ENCODE measurements at regions not wholly inside any gene's neighbourhood (a gene's known extent, or its start where the extent isn't known, plus 50 kb on each side); places are given as distances from the start of the nearest gene placed in this dataset.

DNA sequence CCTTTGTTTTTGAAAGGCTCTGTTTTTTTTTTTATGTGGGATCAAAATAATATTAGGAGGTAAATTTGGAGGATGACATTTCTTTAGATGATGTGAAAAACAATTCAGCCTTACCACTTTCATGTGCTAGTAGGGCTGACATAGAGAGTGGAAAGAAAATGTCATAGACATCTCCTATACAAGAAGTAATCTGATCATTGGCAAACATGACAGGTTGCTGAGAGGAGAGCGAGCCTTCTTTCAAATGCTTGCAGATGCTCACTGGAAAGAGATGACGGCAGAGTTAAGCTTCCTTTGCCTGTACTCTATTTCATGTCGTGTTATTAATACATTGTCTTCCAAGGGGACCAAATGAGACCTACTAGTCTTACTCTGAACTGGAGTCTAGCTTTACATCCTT lies 160.1 kb upstream of the DAP start:
- no peak for DNase-seq (ENCODE audit: low read depth in 1 of 2, low spot score in 1 of 2)
- no peak for TF ChIP-seq JUND (IDR thresholded peaks at IDR 0.05; ENCODE audit: low read depth)
- in situ Hi-C loops (cut with HindIII; ENCODE audit: low pct_unique_long_range_greater_than_20kb, low sequenced_read_pairs): no loop called here

DNA sequence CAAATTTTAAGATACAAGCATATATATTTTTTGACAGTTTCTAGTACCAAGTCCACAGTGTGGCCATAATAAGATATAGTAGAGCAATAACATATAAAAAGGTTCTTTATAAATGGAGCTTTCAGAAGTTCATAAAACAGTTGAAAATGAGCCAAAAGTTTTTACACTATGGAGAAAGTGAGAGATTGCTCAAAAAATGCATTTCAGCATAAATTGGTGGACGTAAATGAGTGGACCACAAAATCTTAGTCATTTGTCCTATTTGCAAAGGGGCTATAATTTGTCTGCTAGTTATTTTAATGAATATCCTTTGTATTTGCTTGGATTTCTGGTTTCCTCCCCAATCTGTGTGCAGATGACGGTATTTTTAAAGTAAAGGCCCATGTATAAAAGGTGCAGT lies 159.4 kb upstream of the DAP start:
- DNase-seq (ENCODE audit: low read depth in 1 of 2, low spot score in 1 of 2): no peak
- in situ Hi-C loops (cut with HindIII; ENCODE audit: low pct_unique_long_range_greater_than_20kb, low sequenced_read_pairs): no loop called here
- no peak for TF ChIP-seq JUND (IDR thresholded peaks at IDR 0.05; ENCODE audit: low read depth)

DNA sequence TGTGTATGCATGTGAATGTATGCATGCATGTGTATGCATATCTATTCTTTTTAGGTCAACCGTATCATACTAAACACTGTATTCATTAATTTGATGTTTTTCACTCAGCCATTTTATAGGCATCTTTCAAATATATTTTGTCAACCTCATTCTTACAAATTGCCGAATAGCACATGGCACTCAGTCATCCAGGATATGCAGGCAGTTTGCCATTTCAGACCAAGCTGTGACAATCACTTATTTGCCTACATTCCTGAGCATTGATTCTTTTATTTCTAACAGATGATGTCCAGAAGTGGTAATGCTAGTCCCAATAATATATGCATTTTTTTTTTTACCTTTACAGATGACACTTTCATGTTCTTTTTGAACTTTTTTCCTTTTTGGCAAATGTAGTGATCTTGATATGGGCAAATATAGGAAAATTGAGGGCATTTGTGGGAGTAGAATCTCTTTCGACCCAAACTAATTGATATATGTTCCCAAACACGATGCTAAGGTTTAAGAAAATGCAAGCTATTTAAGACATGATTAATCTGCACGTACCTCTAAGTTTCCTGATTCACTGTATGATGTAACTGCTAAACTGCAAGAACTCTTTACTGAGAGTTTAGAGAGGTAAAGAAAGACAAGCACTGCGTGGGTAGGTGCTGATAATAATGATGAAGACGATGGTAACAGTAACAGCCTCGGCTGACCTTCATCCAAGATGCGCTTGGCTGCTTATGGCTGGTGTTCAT lies 153.9 kb upstream of the DAP start:
- no peak for TF ChIP-seq JUND (IDR thresholded peaks at IDR 0.05; ENCODE audit: low read depth)
- DNase-seq (ENCODE audit: low read depth in 1 of 2, low spot score in 1 of 2): no peak
- in situ Hi-C loops (cut with HindIII; ENCODE audit: low pct_unique_long_range_greater_than_20kb, low sequenced_read_pairs): no loop called here

DNA sequence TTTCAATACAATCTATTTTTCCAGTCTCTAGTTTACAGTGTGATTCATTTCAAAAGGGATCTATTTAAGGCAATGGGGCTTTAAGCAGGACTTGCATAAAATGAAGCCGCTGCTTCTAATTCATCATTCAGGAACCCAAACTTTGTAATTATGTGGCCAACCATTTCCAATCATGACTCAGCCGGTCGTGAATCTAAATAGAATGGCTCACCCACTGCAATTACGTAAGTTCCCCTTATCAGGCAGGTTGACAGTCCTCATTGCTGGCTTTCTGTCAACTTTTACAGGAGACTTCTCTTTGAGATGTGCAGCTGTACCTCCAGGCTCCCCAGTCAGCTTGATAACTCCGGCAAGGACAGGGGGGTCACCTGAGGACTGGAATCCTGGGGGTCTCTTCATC lies 152.8 kb upstream of the DAP start:
- no peak for TF ChIP-seq JUND (IDR thresholded peaks at IDR 0.05; ENCODE audit: low read depth)
- in situ Hi-C loops (cut with HindIII; ENCODE audit: low pct_unique_long_range_greater_than_20kb, low sequenced_read_pairs): no loop called here
- DNase-seq (ENCODE audit: low read depth in 1 of 2, low spot score in 1 of 2): no peak

DNA sequence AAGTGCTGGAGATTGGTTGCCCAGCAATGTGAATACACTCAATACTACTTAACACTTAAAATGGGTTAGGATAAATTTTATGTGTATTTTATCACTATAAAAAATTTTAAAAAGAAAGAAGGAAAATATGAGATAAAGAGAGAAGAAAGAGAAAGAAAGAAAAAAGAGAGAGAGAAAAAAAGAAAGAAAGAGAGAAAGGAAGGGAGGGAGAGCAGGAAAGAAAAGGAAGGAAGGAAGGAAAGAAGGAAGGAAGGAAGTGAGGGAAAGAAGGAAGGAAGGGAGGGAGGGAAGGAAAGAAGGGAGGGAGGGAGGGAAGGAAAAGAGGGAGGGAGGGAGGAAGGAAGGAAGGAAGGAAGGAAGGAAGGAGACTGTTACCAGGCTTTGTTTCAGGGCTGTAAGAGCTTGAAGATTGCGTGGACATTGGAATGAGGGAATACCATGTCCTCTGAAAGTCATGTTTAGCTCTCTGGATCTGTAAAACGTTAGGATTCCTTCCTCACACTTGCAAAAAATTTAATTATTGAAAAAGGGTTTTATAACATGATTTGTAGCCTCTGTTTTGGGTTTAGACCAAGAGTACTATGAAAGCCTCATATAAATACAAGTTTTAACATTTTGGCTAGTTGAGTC lies 152.3 kb upstream of the DAP start:
- no peak for DNase-seq (ENCODE audit: low read depth in 1 of 2, low spot score in 1 of 2)
- no peak for TF ChIP-seq JUND (IDR thresholded peaks at IDR 0.05; ENCODE audit: low read depth)
- in situ Hi-C loops (cut with HindIII; ENCODE audit: low pct_unique_long_range_greater_than_20kb, low sequenced_read_pairs): no loop called here

DNA sequence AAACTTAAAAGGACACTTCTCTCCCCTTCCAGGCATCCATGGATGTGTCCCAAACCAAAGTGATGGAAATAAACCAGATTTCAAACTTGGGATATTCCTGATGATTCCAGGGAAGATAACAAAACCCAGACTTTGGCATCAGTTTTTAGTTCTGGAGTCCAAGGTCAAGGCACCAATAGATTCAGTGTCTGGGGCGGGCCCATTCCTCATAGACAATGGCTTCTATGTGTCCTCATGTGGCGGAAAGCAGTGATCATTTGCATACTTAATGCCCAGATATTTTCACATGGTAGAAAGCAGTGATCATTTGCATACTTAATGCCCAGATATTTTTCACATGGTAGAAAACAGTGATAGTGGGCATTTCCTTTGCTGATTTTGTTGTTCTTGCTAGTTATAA lies 151.4 kb upstream of the DAP start:
- in situ Hi-C loops (cut with HindIII; ENCODE audit: low pct_unique_long_range_greater_than_20kb, low sequenced_read_pairs): no loop called here
- DNase-seq (ENCODE audit: low read depth in 1 of 2, low spot score in 1 of 2): no peak

DNA sequence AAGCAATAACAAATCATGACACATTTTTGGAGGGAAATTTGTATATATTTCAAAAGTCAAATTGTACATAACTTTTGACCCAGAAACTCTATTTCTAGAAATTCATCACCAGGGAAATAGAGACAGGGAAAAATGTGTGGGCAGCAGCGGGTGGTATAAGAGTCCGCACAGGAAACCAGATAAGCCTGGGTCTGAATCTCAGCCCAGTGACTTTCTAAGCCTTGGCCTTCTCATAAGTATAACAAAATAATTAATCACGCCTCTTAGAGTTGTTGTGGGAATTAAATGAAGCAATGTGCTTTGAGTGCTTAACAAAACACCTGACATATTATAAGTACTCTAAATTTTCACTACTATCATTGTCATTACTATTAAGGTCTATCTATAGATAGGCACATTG lies 149.2 kb upstream of the DAP start:
- TF ChIP-seq JUND (IDR thresholded peaks at IDR 0.05; ENCODE audit: low read depth): no peak
- DNase-seq (ENCODE audit: low read depth in 1 of 2, low spot score in 1 of 2): no peak

More for the DNA sequence above, 151.4 kb upstream of the DAP start:
- no peak for TF ChIP-seq JUND (IDR thresholded peaks at IDR 0.05; ENCODE audit: low read depth)

DNA sequence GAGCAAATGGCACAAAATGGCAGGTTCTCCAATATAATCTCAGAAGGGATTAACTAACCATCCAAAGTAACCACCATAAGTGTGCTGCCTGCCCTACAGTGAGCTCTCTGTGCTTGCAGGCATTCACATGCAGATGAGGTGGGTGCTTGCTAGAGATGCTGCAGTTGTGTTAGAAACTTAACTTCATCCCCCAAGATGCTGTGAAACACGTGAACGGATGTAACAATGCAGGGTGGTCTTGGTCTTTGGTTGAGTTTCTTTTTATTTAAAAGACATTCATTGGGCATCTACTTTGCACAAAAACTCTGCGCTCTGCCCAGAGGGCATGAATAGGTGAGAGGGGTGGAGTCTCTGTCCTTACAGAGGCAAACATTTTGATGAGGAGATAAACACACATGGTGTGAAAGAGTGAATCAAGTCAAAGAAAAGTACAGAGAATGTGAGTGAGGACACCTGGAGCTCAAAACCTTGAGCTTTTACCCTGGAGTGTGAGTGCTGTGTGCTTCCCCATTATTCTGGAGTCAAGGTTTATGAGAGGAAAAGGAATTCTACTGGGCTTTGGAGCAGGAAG lies 143.9 kb upstream of the DAP start:
- in situ Hi-C loops (cut with HindIII; ENCODE audit: low pct_unique_long_range_greater_than_20kb, low sequenced_read_pairs): no loop called here
- no peak for TF ChIP-seq JUND (IDR thresholded peaks at IDR 0.05; ENCODE audit: low read depth)
- no peak for DNase-seq (ENCODE audit: low read depth in 1 of 2, low spot score in 1 of 2)

More for the DNA sequence above, 149.2 kb upstream of the DAP start:
- in situ Hi-C loops (cut with HindIII; ENCODE audit: low pct_unique_long_range_greater_than_20kb, low sequenced_read_pairs): no loop called here

DNA sequence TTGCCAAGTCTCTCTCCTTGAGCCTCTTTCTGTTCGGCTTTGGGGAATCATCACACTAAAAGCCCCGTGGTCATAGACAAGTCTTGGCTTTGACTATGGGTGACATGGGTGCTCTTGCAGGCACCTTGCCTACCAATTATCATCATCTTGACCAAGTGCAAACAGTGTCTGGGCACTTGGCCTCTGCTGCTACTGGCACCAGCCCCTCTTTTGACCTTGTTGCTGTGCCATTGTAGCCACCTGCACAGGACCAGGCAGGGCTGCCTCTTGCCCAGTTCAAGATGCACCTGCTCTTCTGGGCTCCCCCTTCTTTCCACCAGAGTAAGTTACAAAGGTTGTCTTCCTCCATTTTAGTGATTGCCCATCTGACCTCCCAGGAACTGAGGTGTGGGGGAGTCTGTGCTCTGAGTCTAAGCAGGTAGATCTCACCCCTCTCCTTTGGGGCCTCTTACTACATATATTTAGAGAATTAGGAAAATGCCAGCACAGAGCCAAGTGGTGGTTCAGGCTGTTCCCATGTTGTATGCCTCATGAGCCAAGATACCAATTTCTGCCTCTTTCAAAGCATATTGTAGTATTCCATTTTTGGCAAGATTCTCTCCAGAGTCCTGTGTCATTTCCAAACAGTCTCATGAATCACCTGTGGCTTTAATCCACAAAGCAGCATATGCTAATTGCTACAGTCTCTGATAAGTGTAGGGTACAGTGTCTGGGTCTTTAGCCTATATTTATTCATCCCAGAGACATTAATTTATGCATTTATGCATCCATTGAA lies 142.9 kb upstream of the DAP start:
- TF ChIP-seq JUND (IDR thresholded peaks at IDR 0.05; ENCODE audit: low read depth): no peak
- DNase-seq (ENCODE audit: low read depth in 1 of 2, low spot score in 1 of 2): no peak
- in situ Hi-C loops (cut with HindIII; ENCODE audit: low pct_unique_long_range_greater_than_20kb, low sequenced_read_pairs): no loop called here

DNA sequence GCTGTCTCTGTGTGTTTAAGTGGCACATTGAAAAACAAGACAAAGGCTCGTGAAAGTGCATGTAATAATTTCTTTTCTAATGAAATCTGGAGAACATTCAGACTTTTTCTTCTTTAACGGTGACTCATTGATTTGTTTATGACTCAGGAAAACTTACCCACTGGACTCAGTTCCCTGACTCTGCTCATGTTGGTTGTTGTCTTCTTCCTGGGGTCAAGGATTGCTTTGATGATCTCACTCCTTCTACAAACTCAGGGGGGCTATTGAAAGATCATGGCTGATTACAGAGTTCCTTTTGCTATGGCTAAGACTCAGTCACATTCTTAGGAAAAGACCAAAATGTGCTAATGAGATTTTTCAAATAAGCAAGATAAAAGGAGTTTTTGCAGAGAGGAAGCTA lies 141.1 kb upstream of the DAP start:
- no peak for TF ChIP-seq JUND (IDR thresholded peaks at IDR 0.05; ENCODE audit: low read depth)
- in situ Hi-C loops (cut with HindIII; ENCODE audit: low pct_unique_long_range_greater_than_20kb, low sequenced_read_pairs): no loop called here
- no peak for DNase-seq (ENCODE audit: low read depth in 1 of 2, low spot score in 1 of 2)

DNA sequence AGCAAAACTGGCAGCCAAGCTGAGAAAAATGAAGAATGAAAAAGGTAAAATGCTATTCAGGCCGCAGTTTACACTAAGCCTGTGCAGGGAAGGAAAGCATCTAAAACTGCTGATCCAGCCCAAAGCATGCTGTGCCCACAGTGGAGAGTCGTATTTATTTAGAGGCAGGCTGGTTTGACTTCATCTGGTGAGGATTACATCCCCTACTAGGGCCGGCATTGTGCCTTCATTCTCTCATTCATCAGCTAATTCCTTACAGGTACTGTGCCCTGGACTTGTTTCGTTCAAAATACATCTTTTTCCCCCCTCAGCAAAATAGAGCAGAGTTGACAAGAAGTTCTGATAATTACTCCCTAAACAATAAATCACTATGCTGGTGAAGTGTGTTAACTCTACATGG lies 137.5 kb upstream of the DAP start:
- DNase-seq (ENCODE audit: low read depth in 1 of 2, low spot score in 1 of 2): no peak
- in situ Hi-C loops (cut with HindIII; ENCODE audit: low pct_unique_long_range_greater_than_20kb, low sequenced_read_pairs): no loop called here
- TF ChIP-seq JUND (IDR thresholded peaks at IDR 0.05; ENCODE audit: low read depth): no peak

DNA sequence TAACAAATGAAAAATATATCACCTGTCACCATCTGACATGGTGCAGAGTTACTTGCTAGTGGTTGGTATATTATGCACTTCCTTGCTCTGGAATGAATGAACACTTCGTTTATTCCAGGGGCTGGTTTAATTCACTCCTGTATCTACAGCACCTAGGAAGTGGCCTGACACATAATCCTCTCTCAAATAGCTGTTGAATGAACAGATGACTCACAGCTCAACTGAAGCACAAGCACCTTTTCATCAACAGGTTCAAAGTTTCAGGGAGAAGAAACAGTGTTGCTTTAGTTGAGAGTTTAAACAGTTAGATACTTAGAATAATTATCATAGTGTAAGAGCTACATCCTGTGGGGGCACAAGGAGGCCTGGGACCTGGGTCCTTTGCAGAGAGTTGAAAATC lies 135.0 kb upstream of the DAP start:
- in situ Hi-C loops (cut with HindIII; ENCODE audit: low pct_unique_long_range_greater_than_20kb, low sequenced_read_pairs): no loop called here
- TF ChIP-seq JUND (IDR thresholded peaks at IDR 0.05; ENCODE audit: low read depth): no peak
- no peak for DNase-seq (ENCODE audit: low read depth in 1 of 2, low spot score in 1 of 2)

All from T47D (cell line).